OCI-LY1 (cell line): ENCODE measurements at regions not wholly inside any gene's neighbourhood (a gene's known extent, or its start where the extent isn't known, plus 50 kb on each side); places are given as distances from the start of the nearest gene placed in this dataset.

Source experiments
- H2AFZ ChIP-seq: fragments of 200-600 bp; sonication (generic), shearing (Covaris generic); 2 replicates; pipeline ENCODE4 v1.6.0; 2014; ENCODE audit warnings: antibody characterized with exemption, mild to moderate bottlenecking, low read length
- H3F3A ChIP-seq: fragments of 200-600 bp; sonication (generic), shearing (Covaris generic); 2 replicates; pipeline ENCODE4 v1.6.0; 2014; ENCODE audit warnings: mild to moderate bottlenecking, antibody characterized with exemption, low read length, moderate library complexity; ENCODE audit not compliant: insufficient read depth
- H3K27ac ChIP-seq: fragments of 200-600 bp; sonication (generic); 2 replicates; pipeline ENCODE4 v1.5.1; 2014; ENCODE audit warnings: low read length, mixed run types, mild to moderate bottlenecking, low read depth; ENCODE audit not compliant: poor library complexity, severe bottlenecking
- H3K27me3 ChIP-seq: fragments of 200-600 bp; sonication (generic); 2 replicates; pipeline ENCODE4 v1.6.0; 2014; ENCODE audit warnings: antibody characterized with exemption, mild to moderate bottlenecking, low read length, moderate library complexity; ENCODE audit not compliant: insufficient read depth
- H3K36me3 ChIP-seq: fragments of 200-600 bp; sonication (generic); 2 replicates; pipeline ENCODE4 v1.6.1; 2014; ENCODE audit warnings: mild to moderate bottlenecking, antibody characterized with exemption, low read length, moderate library complexity, mixed read lengths; ENCODE audit not compliant: insufficient read depth
- H3K4me1 ChIP-seq: fragments of 200-600 bp; sonication (generic); 2 replicates; pipeline ENCODE4 v1.5.1; 2014; ENCODE audit warnings: mild to moderate bottlenecking, low read length, moderate library complexity; ENCODE audit not compliant: insufficient read depth, severe bottlenecking
- H3K4me2 ChIP-seq: fragments of 200-600 bp; sonication (generic), shearing (Covaris generic); 2 replicates; pipeline ENCODE4 v1.6.1; 2014; ENCODE audit warnings: low read length
- H3K4me3 ChIP-seq: fragments of 200-600 bp; sonication (generic); 2 replicates; pipeline ENCODE4 v1.5.1; 2014; ENCODE audit warnings: low read length, low read depth, mild to moderate bottlenecking, mixed read lengths; ENCODE audit not compliant: poor library complexity, severe bottlenecking
- H3K79me2 ChIP-seq: fragments of 200-600 bp; shearing (Covaris generic); 2 replicates; pipeline ENCODE4 v1.6.1; 2016; ENCODE audit warnings: mixed run types, low read length, mixed read lengths; ENCODE audit not compliant: insufficient read depth
- H3K9ac ChIP-seq: fragments of 200-600 bp; sonication (generic), shearing (Covaris generic); 2 replicates; pipeline ENCODE4 v1.6.1; 2014; ENCODE audit warnings: mild to moderate bottlenecking, low read length, mixed read lengths
- H3K9me2 ChIP-seq: fragments of 200-600 bp; sonication (generic), shearing (Covaris generic); 2 replicates; pipeline ENCODE4 v1.6.1; 2014; ENCODE audit warnings: low read depth, mild to moderate bottlenecking, low read length, mixed read lengths
- H3K9me3 ChIP-seq: fragments of 200-600 bp; shearing (Covaris generic); 2 replicates; pipeline ENCODE4 v1.6.1; 2014; ENCODE audit warnings: low read length, mixed read lengths
- H4K20me1 ChIP-seq: fragments of 200-600 bp; sonication (generic), shearing (Covaris generic); 2 replicates; pipeline ENCODE4 v1.6.0; 2016; ENCODE audit warnings: mild to moderate bottlenecking, low read length; ENCODE audit not compliant: insufficient read depth
- EZH2 ChIP-seq: fragments of 200-600 bp; sonication (generic), shearing (Covaris generic); IDR thresholded peaks from 2 replicates; pipeline ENCODE4 v1.8.0; 2017; ENCODE audit warnings: borderline replicate concordance, mixed run types, mild to moderate bottlenecking, antibody characterized with exemption, low read length, moderate library complexity, mixed read lengths
- TF ChIP-seq, protein P1 (sequence below): fragments of 200-600 bp; sonication (generic), shearing (Covaris generic); IDR thresholded peaks from 2 replicates; pipeline ENCODE4 v1.5.1; 2017; ENCODE audit warnings: mild to moderate bottlenecking, antibody characterized with exemption, low read length, moderate library complexity, mixed read lengths

DNA sequence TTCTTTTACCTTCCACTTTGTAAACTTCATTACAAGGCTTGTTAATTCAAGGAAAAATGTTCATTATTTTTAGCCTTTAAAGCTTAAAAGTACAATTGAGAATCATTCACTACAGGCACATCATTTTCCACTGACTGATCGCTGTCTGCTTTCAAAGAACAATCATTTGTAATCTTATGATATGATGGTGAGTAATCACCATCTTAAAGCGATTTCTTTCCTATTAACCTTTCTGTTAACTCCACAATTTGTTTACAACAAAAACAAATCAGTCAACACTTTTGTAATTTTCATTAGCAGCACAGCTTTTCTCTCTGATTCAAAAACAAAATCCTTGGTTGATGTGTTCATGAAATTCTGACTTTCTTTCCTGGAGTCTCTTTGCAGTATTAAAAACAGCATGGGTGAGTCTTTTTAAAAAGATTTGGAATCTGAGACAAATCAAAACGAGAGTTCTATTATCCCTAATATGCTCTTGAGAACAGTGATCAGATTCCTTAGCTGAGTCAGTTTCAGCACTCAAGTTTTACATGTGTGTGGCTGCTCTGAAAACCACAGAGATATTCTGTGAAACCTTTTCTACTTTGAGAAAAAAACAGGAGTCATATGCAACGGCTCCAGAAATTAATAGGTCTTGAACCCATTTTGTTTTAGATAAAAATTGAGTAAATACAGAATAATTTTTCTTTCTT, 145.8 kb upstream of the TMPRSS15 start:
- Histone ChIP-seq H3K9ac (no peak overlapping the region), H3K27ac (no peak overlapping the region), H3K9me3 (no peaks in the 10 kb centered on the region), H3K9me2 (no peaks in the 10 kb centered on the region), H3F3A (no peaks in the 10 kb centered on the region), H4K20me1 (no peaks in the 10 kb centered on the region), H3K4me1 (no peaks in the 10 kb centered on the region), H3K27me3 (no peaks in the 10 kb centered on the region; the same call in 1 of the 2 replicates), H3K79me2 (no peaks in the 10 kb centered on the region), H2AFZ (no peak overlapping the region), H3K4me3 (no peak overlapping the region), H3K4me2 (no peak overlapping the region), H3K36me3 (no peaks in the 10 kb centered on the region)
- no peak for TF ChIP-seq EZH2
- TF ChIP-seq, protein P1, sequence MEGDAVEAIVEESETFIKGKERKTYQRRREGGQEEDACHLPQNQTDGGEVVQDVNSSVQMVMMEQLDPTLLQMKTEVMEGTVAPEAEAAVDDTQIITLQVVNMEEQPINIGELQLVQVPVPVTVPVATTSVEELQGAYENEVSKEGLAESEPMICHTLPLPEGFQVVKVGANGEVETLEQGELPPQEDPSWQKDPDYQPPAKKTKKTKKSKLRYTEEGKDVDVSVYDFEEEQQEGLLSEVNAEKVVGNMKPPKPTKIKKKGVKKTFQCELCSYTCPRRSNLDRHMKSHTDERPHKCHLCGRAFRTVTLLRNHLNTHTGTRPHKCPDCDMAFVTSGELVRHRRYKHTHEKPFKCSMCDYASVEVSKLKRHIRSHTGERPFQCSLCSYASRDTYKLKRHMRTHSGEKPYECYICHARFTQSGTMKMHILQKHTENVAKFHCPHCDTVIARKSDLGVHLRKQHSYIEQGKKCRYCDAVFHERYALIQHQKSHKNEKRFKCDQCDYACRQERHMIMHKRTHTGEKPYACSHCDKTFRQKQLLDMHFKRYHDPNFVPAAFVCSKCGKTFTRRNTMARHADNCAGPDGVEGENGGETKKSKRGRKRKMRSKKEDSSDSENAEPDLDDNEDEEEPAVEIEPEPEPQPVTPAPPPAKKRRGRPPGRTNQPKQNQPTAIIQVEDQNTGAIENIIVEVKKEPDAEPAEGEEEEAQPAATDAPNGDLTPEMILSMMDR, result no peak

DNA sequence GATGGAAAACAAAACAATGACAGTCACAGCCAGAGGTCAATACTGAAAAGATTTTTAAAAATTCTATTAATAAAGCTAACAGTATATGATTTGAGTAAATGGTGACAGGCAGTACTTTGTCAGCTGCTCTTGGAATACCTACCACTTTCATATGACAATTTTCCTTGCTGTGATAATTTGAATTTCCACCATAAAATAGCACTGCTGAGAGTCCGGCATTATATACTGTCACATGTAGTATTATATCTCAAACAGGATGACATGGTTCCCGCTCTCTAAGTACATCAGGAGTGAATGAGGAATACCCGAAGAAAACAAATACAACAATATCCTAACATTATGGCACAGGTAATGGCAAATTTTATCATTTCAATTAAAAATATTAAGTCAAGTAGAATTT, 146.8 kb upstream of the TMPRSS15 start:
- Histone ChIP-seq H3K4me1 (no peaks in the 10 kb centered on the region), H3K9ac (no peak overlapping the region), H3K79me2 (no peaks in the 10 kb centered on the region), H3K9me2 (no peaks in the 10 kb centered on the region), H2AFZ (no peak overlapping the region), H3F3A (no peaks in the 10 kb centered on the region), H3K9me3 (no peaks in the 10 kb centered on the region), H3K4me2 (no peak overlapping the region), H3K36me3 (no peaks in the 10 kb centered on the region), H3K4me3 (no peak overlapping the region), H3K27me3 (no peaks in the 10 kb centered on the region; the same call in 1 of the 2 replicates), H4K20me1 (no peaks in the 10 kb centered on the region), H3K27ac (no peak overlapping the region)
- TF ChIP-seq EZH2, result no peak
- TF ChIP-seq, protein P1, result no peak

DNA sequence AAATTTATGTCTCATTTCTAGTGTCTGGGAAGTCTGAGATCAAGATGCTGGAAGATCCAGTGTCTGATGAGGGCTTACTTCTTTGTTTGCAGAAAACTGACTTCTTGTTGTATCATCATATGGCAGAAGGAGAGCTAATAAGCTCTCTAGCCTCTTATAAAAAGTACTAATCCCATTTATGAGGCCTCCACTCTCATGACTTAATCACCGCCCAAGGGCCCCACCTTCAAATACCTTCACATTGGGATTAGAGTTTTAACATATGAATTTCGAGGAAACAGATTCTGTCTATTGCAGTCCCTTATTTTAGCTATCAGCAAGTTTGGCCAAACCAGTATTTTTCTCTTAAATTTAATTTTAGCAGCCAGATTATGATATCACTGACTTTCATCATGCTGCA, 150.2 kb upstream of the TMPRSS15 start:
- Histone ChIP-seq H3K4me2 (no peak overlapping the region), H4K20me1 (no peaks in the 10 kb centered on the region), H3K79me2 (no peaks in the 10 kb centered on the region), H3K27me3 (no peaks in the 10 kb centered on the region; the same call in 1 of the 2 replicates), H3K9me2 (no peaks in the 10 kb centered on the region), H3K4me1 (no peaks in the 10 kb centered on the region), H2AFZ (no peak overlapping the region), H3F3A (no peaks in the 10 kb centered on the region), H3K4me3 (no peak overlapping the region), H3K9ac (no peak overlapping the region), H3K36me3 (no peaks in the 10 kb centered on the region), H3K27ac (no peak overlapping the region), H3K9me3 (no peaks in the 10 kb centered on the region)
- TF ChIP-seq EZH2, result no peak
- TF ChIP-seq, protein P1, result no peak
